H1 (cell line): ENCODE measurements at regions not wholly inside any gene's neighbourhood (a gene's known extent, or its start where the extent isn't known, plus 50 kb on each side); places are given as distances from the start of the nearest gene placed in this dataset.

Experiments used
- CTCF ChIA-PET: fragments of 300-600 bp; sonication (Branson Sonifier 250); formaldehyde crosslinking; loops from one replicate; lab custom pipeline; 2021; ENCODE audit not compliant: partially characterized antibody; lab: Charles Lee
- POLR2A ChIA-PET: fragments of 300-600 bp; sonication (Branson Sonifier 250); formaldehyde crosslinking; loops from one replicate; lab custom pipeline; 2021; ENCODE audit warnings: inconsistent platforms; ENCODE audit not compliant: partially characterized antibody; lab: Charles Lee
- DNase-seq, 2 experiments: peaks; one replicate each; pipeline versions ENCODE4 v3.0.0 to v3.0.0-alpha.2; 2010 to 2022; ENCODE audit warnings: low spot score in 2 of 2, low read depth in 1 of 2, mixed read lengths in 1 of 2
- FAIRE-seq: peaks from 2 replicates; lab custom pipeline; 2011; peaks lifted over from hg19 to GRCh38; lab: Jason Lieb, UNC
- H2AFZ ChIP-seq: 2 replicates; pipeline ENCODE4 v1.8.1; 2012; ENCODE audit warnings: low read length, inconsistent platforms
- H2AK5ac ChIP-seq: 2 replicates; pipeline ENCODE4 v1.6.1; 2013; ENCODE audit warnings: low read depth, low read length
- H2BK120ac ChIP-seq: replicated peaks from 2 replicates; pipeline ENCODE3; 2013; ENCODE audit warnings: low read depth, low read length, inconsistent platforms
- H2BK12ac ChIP-seq: 2 replicates; pipeline ENCODE4 v1.6.1; 2013; ENCODE audit warnings: low read depth, low read length
- H2BK15ac ChIP-seq: 2 replicates; pipeline ENCODE4 v1.6.1; 2013; ENCODE audit warnings: low read length
- H2BK20ac ChIP-seq: 2 replicates; pipeline ENCODE4 v1.6.1; 2013; ENCODE audit warnings: low read length
- H2BK5ac ChIP-seq: 2 replicates; pipeline ENCODE4 v1.6.1; 2013; ENCODE audit warnings: low read depth, low read length
- H3K14ac ChIP-seq: 2 replicates; pipeline ENCODE4 v1.6.1; 2013; ENCODE audit warnings: inconsistent platforms; ENCODE audit not compliant: insufficient read length
- H3K18ac ChIP-seq: 2 replicates; pipeline ENCODE4 v1.6.1; 2013; ENCODE audit warnings: low read length; ENCODE audit errors: extremely low read depth
- H3K23ac ChIP-seq: 2 replicates; pipeline ENCODE4 v1.6.1; 2013; ENCODE audit warnings: inconsistent platforms; ENCODE audit not compliant: insufficient read length
- H3K23me2 ChIP-seq: 2 replicates; pipeline ENCODE4 v1.6.1; 2013; ENCODE audit warnings: low read depth, low read length
- H3K27ac ChIP-seq: 2 replicates; pipeline ENCODE4 v1.6.1; 2011; ENCODE audit warnings: low read depth, low read length, inconsistent platforms
- H3K27me3 ChIP-seq, 4 experiments: replicated peaks in 1 of 4; 1 replicate in 1 of 4; 2 replicates in 3 of 4; pipeline versions ENCODE4 v1.6.1 to v1.8.1; 2011 to 2013; ENCODE audit warnings: low read length in 3 of 4, mild to moderate bottlenecking in 3 of 4, inconsistent platforms in 2 of 4, mixed read lengths in 2 of 4, moderate library complexity in 1 of 4; ENCODE audit not compliant: control insufficient read depth in 3 of 4, insufficient read depth in 3 of 4; ENCODE audit errors: extremely low read depth in 1 of 4
- H3K36me3 ChIP-seq, 4 experiments: 2 replicates each; pipeline versions ENCODE4 v1.6.1 to v1.8.1; 2011 to 2013; ENCODE audit warnings: mild to moderate bottlenecking in 4 of 4, low read length in 3 of 4, moderate library complexity in 2 of 4, control low read depth in 1 of 4, inconsistent platforms in 1 of 4; ENCODE audit not compliant: insufficient read depth in 4 of 4, control insufficient read depth in 2 of 4
- H3K4ac ChIP-seq: replicated peaks from 2 replicates; pipeline ENCODE3; 2013; ENCODE audit warnings: low read length, low read depth, mixed read lengths, inconsistent platforms; ENCODE audit not compliant: insufficient read length
- H3K4me1 ChIP-seq, 4 experiments: replicated peaks in 1 of 4; 1 replicate in 1 of 4; 2 replicates in 3 of 4; pipeline versions ENCODE4 v1.6.1 to v1.8.1; 2011 to 2013; ENCODE audit warnings: low read length in 3 of 4, inconsistent platforms in 2 of 4, mixed read lengths in 1 of 4; ENCODE audit not compliant: insufficient read depth in 4 of 4, control insufficient read depth in 3 of 4
- H3K4me2 ChIP-seq, 2 experiments: 2 replicates each; pipeline versions ENCODE4 v1.6.1 to v1.8.1; 2011 to 2013; ENCODE audit warnings: low read depth in 2 of 2, low read length in 2 of 2, control low read depth in 1 of 2, inconsistent platforms in 1 of 2, mild to moderate bottlenecking in 1 of 2; ENCODE audit not compliant: insufficient read depth in 1 of 2
- H3K4me3 ChIP-seq, 4 experiments: fragments of 200-600, 300-600 bp in 1 of 4; sonication (generic), shearing (Covaris generic), sonication (Bioruptor Twin) in 1 of 4; 2 replicates each; pipeline versions ENCODE4 v1.5.1 to v1.8.1; 2011 to 2016; ENCODE audit warnings: low read length in 4 of 4, low read depth in 3 of 4, control low read depth in 2 of 4, inconsistent platforms in 2 of 4, mild to moderate bottlenecking in 2 of 4, mixed read lengths in 1 of 4, moderate library complexity in 1 of 4; ENCODE audit not compliant: insufficient read depth in 2 of 4; ENCODE audit errors: extremely low read depth in 1 of 4
- H3K56ac ChIP-seq: replicated peaks from 2 replicates; pipeline ENCODE3; 2013; ENCODE audit warnings: low read depth, mild to moderate bottlenecking, mixed read lengths, low read length, inconsistent platforms; ENCODE audit not compliant: insufficient read length
- H3K79me1 ChIP-seq: 2 replicates; pipeline ENCODE4 v1.6.1; 2013; ENCODE audit warnings: low read depth, low read length, control low read depth
- H3K79me2 ChIP-seq, 2 experiments: 2 replicates each; pipeline versions ENCODE4 v1.6.1 to v1.8.1; 2012 to 2013; ENCODE audit warnings: low read length in 2 of 2, mild to moderate bottlenecking in 2 of 2, inconsistent platforms in 1 of 2; ENCODE audit not compliant: insufficient read depth in 2 of 2, control insufficient read depth in 1 of 2
- H3K9ac ChIP-seq, 4 experiments: replicated peaks in 1 of 4; 1 replicate in 1 of 4; 2 replicates in 3 of 4; pipeline versions ENCODE4 v1.6.1 to v1.8.1; 2011 to 2013; ENCODE audit warnings: low read depth in 3 of 4, low read length in 3 of 4, control low read depth in 2 of 4, mild to moderate bottlenecking in 2 of 4, moderate library complexity in 2 of 4, inconsistent platforms in 1 of 4; ENCODE audit errors: extremely low read depth in 1 of 4
- H3K9me3 ChIP-seq, 2 experiments: 2 replicates each; pipeline versions ENCODE4 v1.6.1 to v1.8.1; 2012 to 2013; ENCODE audit warnings: mild to moderate bottlenecking in 2 of 2, moderate library complexity in 2 of 2, control low read depth in 1 of 2, inconsistent platforms in 1 of 2, low read depth in 1 of 2, low read length in 1 of 2, mixed read lengths in 1 of 2; ENCODE audit not compliant: insufficient read depth in 2 of 2
- H4K20me1 ChIP-seq, 2 experiments: replicated peaks in 1 of 2; 2 replicates each; pipeline versions ENCODE3 to v1.8.1; 2011 to 2013; ENCODE audit warnings: inconsistent platforms in 2 of 2, low read length in 2 of 2, mild to moderate bottlenecking in 1 of 2; ENCODE audit not compliant: insufficient read depth in 2 of 2, control insufficient read depth in 1 of 2
- H4K5ac ChIP-seq: 2 replicates; pipeline ENCODE4 v1.6.1; 2013; ENCODE audit warnings: low read length, low read depth, mixed read lengths, inconsistent platforms; ENCODE audit not compliant: insufficient read length
- H4K8ac ChIP-seq: 2 replicates; pipeline ENCODE4 v1.8.0; 2013; ENCODE audit warnings: mild to moderate bottlenecking, moderate library complexity, low read length, inconsistent platforms; ENCODE audit not compliant: insufficient read depth; ENCODE audit errors: extremely low read depth
- H4K91ac ChIP-seq: replicated peaks from 2 replicates; pipeline ENCODE3; 2013; ENCODE audit warnings: low read length, mixed read lengths, inconsistent platforms; ENCODE audit not compliant: insufficient read length
- BCL11A ChIP-seq, 2 experiments: IDR thresholded peaks; one replicate each; pipeline ENCODE4 v1.6.1; 2011; ENCODE audit warnings: low read depth in 2 of 2, low read length in 2 of 2, mild to moderate bottlenecking in 2 of 2
- BRCA1 ChIP-seq: IDR thresholded peaks from 2 replicates; pipeline ENCODE4 v1.6.1; 2012; ENCODE audit warnings: low read depth, low read length, improper control_type of control experiment
- CBX5 ChIP-seq: fragments of 300-800, 300-1000 bp; sonication (generic); IDR thresholded peaks from 2 replicates; pipeline ENCODE4 v1.7.1; 2016; ENCODE audit warnings: antibody characterized with exemption, low read length, low read depth
- HDAC2 ChIP-seq, 2 experiments: fragments of 300-600 bp in 1 of 2; sonication (generic) in 1 of 2; IDR thresholded peaks; 2 replicates each; pipeline ENCODE4 v1.6.1; 2011 to 2012; ENCODE audit warnings: low read depth in 2 of 2, low read length in 2 of 2, mild to moderate bottlenecking in 2 of 2, moderate library complexity in 2 of 2, borderline replicate concordance in 1 of 2, inconsistent platforms in 1 of 2
- KDM1A ChIP-seq: fragments of 200-600, 300-600 bp; sonication (generic); IDR thresholded peaks from 2 replicates; pipeline ENCODE4 v1.7.1; 2016; ENCODE audit warnings: mild to moderate bottlenecking, low read length, borderline replicate concordance
- KDM4A ChIP-seq: IDR thresholded peaks from one replicate; pipeline ENCODE4 v1.7.1; 2012; ENCODE audit warnings: low read depth, mild to moderate bottlenecking, moderate library complexity, low read length, inconsistent platforms; ENCODE audit not compliant: severe bottlenecking
- POLR2AphosphoS5 ChIP-seq: IDR thresholded peaks from 2 replicates; pipeline ENCODE4 v1.6.1; 2011; ENCODE audit warnings: low read depth, low read length
- POU5F1 ChIP-seq: IDR thresholded peaks from 2 replicates; pipeline ENCODE4 v1.6.1; 2011; ENCODE audit warnings: low read depth, mild to moderate bottlenecking, low read length, moderate library complexity
- RBBP5 ChIP-seq: IDR thresholded peaks from 2 replicates; pipeline ENCODE4 v1.7.1; 2012; ENCODE audit warnings: low read depth, mild to moderate bottlenecking, inconsistent platforms, low read length, moderate library complexity, borderline replicate concordance
- RNF2 ChIP-seq: fragments of 200-900, 300-1000 bp; sonication (generic); IDR thresholded peaks from 2 replicates; pipeline ENCODE4 v1.7.1; 2016; ENCODE audit warnings: borderline replicate concordance, low read depth, mild to moderate bottlenecking, antibody characterized with exemption, low read length; ENCODE audit not compliant: poor library complexity, severe bottlenecking; ENCODE audit errors: missing control alignments
- SIN3A ChIP-seq, 2 experiments: IDR thresholded peaks in 1 of 2; conservative IDR thresholded peaks in 1 of 2; 2 replicates each; pipeline ENCODE4 v1.6.1; 2011 to 2012; ENCODE audit warnings: low read length in 2 of 2, improper control_type of control experiment in 1 of 2, low read depth in 1 of 2, mild to moderate bottlenecking in 1 of 2
- SP1 ChIP-seq: IDR thresholded peaks from 2 replicates; pipeline ENCODE4 v1.6.1; 2011; ENCODE audit warnings: low read depth, low read length
- TEAD4 ChIP-seq: IDR thresholded peaks from 2 replicates; pipeline ENCODE4 v1.6.1; 2012; ENCODE audit warnings: low read depth, low read length, inconsistent platforms, mixed read lengths
- WGBS, 2 experiments: shearing (Covaris generic) in 1 of 2; methylation state at CpG; one replicate each; pipeline versions ENCODE4 v1.1.6 to v1.1.7; 2013 to 2015; ENCODE audit warnings: low lambda C conversion rate in 2 of 2, mixed read lengths in 2 of 2, inconsistent platforms in 1 of 2, low coverage in 1 of 2, missing lambda C conversion rate in 1 of 2; ENCODE audit not compliant: insufficient replicate concordance in 2 of 2, insufficient coverage in 1 of 2, insufficient read length in 1 of 2; ENCODE audit errors: extremely low coverage in 1 of 2, missing lambda C conversion rate in 1 of 2; 5-methylcytosine and 5-hydroxymethylcytosine counted together

- no peak overlapping the region for H3K9ac ChIP-seq
- FAIRE-seq, result no peak
- no peaks in the 10 kb centered on the region for H3K9me3 ChIP-seq
- no peak overlapping the region for H2BK5ac ChIP-seq
- ChIA-PET POLR2A (no interaction called here), CTCF (interaction anchor here (2.4 kb wide), 1 partner anchor 40 kb away, joined by 7 read pairs; no protein-coding TSS in a partner anchor)
- no peaks in the 10 kb centered on the region for H4K20me1 ChIP-seq
- no peaks in the 10 kb centered on the region for H3K79me2 ChIP-seq
- H3K79me1 ChIP-seq, result no peaks in the 10 kb centered on the region
- no peak overlapping the region for H2BK12ac ChIP-seq
- H3K4me1 ChIP-seq, result no peaks in the 10 kb centered on the region
- H3K23ac ChIP-seq, result no peak overlapping the region
- DNase-seq, result no peak
- whole genome bisulfite sequencing, 2 experiments, result 83% methylated on average over 5 of the region's 5 CpGs; no CpG with 5 or more reads in 1 of the 2 experiments
- no peak overlapping the region for H4K8ac ChIP-seq
- no peak overlapping the region for H4K91ac ChIP-seq
- H2AFZ ChIP-seq, result no peak overlapping the region
- no peak overlapping the region for H4K5ac ChIP-seq
- H2AK5ac ChIP-seq, result no peak overlapping the region
- H3K4me3 ChIP-seq, result no peak overlapping the region
- no peak overlapping the region for H3K18ac ChIP-seq
- H2BK15ac ChIP-seq, result no peak overlapping the region
- H3K27ac ChIP-seq, result no peak overlapping the region
- no peak overlapping the region for H3K4me2 ChIP-seq
- H3K14ac ChIP-seq, result no peak overlapping the region
- H3K4ac ChIP-seq, result no peak overlapping the region
- no peaks in the 10 kb centered on the region for H3K36me3 ChIP-seq
- no peak overlapping the region for H2BK120ac ChIP-seq
- no peaks in the 10 kb centered on the region for H3K23me2 ChIP-seq
- H3K27me3 ChIP-seq, result no peaks in the 10 kb centered on the region
- no peak overlapping the region for H3K56ac ChIP-seq
- no peak overlapping the region for H2BK20ac ChIP-seq
- no peak for TF ChIP-seq KDM1A
- TF ChIP-seq POLR2AphosphoS5, result no peak
- TF ChIP-seq TEAD4, result no peak
- TF ChIP-seq RNF2, result no peak
- no peak for TF ChIP-seq KDM4A
- TF ChIP-seq RBBP5, result no peak
- TF ChIP-seq POU5F1, result no peak
- no peak for TF ChIP-seq HDAC2 (IDR thresholded peaks at IDR 0.05; ENCODE audit: borderline replicate concordance in 1 of 2, low read depth in 2 of 2, low read length in 2 of 2)
- TF ChIP-seq BCL11A (IDR thresholded peaks at IDR 0.05; ENCODE audit: low read depth in 2 of 2, low read length in 2 of 2), result no peak
- TF ChIP-seq SIN3A (conservative IDR thresholded peaks at IDR 0.05 in 1 of 2, IDR thresholded peaks at IDR 0.05 in 1 of 2; ENCODE audit: low read depth in 1 of 2, low read length in 2 of 2), result no peak
- TF ChIP-seq CBX5, result no peak
- TF ChIP-seq SP1, result no peak
- TF ChIP-seq BRCA1, result no peak
Measured at GRCh38 chr4:78684325-78685079, 91.6 kb upstream of the BMP2K start.
